GM12878 (cell line): ENCODE measurements at regions not wholly inside any gene's neighbourhood (a gene's known extent, or its start where the extent isn't known, plus 50 kb on each side); places are given as distances from the start of the nearest gene placed in this dataset.

ENCODE experiments used
- ATAC-seq: fragments of 200-7000 bp; cut with Tn5 transposase; 3 replicates; pipeline ENCODE4 v1.9.1; 2020; ENCODE audit warnings: mild to moderate bottlenecking, moderate library complexity
- BruUV-seq: library from RNA; stranded (reverse); fragments of 400-500 nt; replicated peaks from 2 replicates; lab custom pipeline; 2021; lab: Mats Ljungman, UMichigan
- CTCF ChIA-PET: fragments of 300-600 bp; sonication (Branson Sonifier 250); formaldehyde crosslinking; extraction: SDS; loops from one replicate; lab custom pipeline; 2021; ENCODE audit warnings: inconsistent platforms; lab: Yijun Ruan, JAX
- POLR2A ChIA-PET: fragments of 350-600 bp; formaldehyde crosslinking; extraction: SDS; loops from one replicate; lab custom pipeline; 2021; ENCODE audit warnings: inconsistent platforms; lab: Charles Lee
- RAD21 ChIA-PET: fragments of 300-600 bp; sonication (Branson Sonifier 250); formaldehyde crosslinking; loops from one replicate; lab custom pipeline; 2023; ENCODE audit warnings: antibody characterized with exemption; ENCODE audit not compliant: unreplicated experiment; lab: Charles Lee
- SMC1A ChIA-PET: fragments of 300-600 bp; sonication (Branson Sonifier 250); formaldehyde crosslinking; loops from one replicate; lab custom pipeline; 2023; ENCODE audit not compliant: unreplicated experiment, uncharacterized antibody; lab: Charles Lee
- DNase-seq: peaks from one replicate; pipeline ENCODE4 v3.0.0-alpha.2; 2011; ENCODE audit warnings: low read depth, low spot score
- FAIRE-seq: peaks from 3 replicates; lab custom pipeline; 2011; peaks lifted over from hg19 to GRCh38; lab: Jason Lieb, UNC
- H2AFZ ChIP-seq: 2 replicates; pipeline ENCODE4 v1.6.0; 2011; ENCODE audit warnings: low read depth, low read length, control low read depth; ENCODE audit not compliant: control insufficient read depth
- H3K27ac ChIP-seq: 2 replicates; pipeline ENCODE4 v1.5.1; 2011; ENCODE audit warnings: control low read depth; ENCODE audit not compliant: control insufficient read depth, insufficient read depth
- H3K27me3 ChIP-seq, 2 experiments: replicated peaks in 1 of 2; 2 replicates each; pipeline versions ENCODE4 v1.6.0 to v1.6.1; 2011; ENCODE audit warnings: low read length in 1 of 2; ENCODE audit not compliant: control insufficient read depth in 2 of 2, insufficient read depth in 2 of 2
- H3K36me3 ChIP-seq, 2 experiments: 2 replicates each; pipeline ENCODE4 v1.5.1; 2011; ENCODE audit warnings: low read length in 1 of 2; ENCODE audit not compliant: control insufficient read depth in 2 of 2, insufficient read depth in 2 of 2
- H3K4me1 ChIP-seq: 2 replicates; pipeline ENCODE4 v1.6.1; 2011; ENCODE audit warnings: mild to moderate bottlenecking, low read length, moderate library complexity, mixed read lengths; ENCODE audit not compliant: control insufficient read depth, insufficient read depth
- H3K4me2 ChIP-seq: 2 replicates; pipeline ENCODE4 v1.6.0; 2011; ENCODE audit warnings: control low read depth; ENCODE audit not compliant: control insufficient read depth, insufficient read depth
- H3K4me3 ChIP-seq: fragments of 200-600 bp; sonication (generic); 2 replicates; pipeline ENCODE4 v1.5.1; 2016
- H3K79me2 ChIP-seq: 2 replicates; pipeline ENCODE4 v1.6.0; 2011; ENCODE audit warnings: low read length; ENCODE audit not compliant: control insufficient read depth, insufficient read depth
- H3K9ac ChIP-seq: 2 replicates; pipeline ENCODE4 v1.8.0; 2011; ENCODE audit warnings: low read length, control low read depth, mixed read lengths; ENCODE audit not compliant: control insufficient read depth, insufficient read depth
- H3K9me3 ChIP-seq: replicated peaks from 3 replicates; pipeline ENCODE4 v1.5.1; 2011; ENCODE audit warnings: mild to moderate bottlenecking, low read length; ENCODE audit not compliant: control insufficient read depth, insufficient read depth
- H4K20me1 ChIP-seq: 2 replicates; pipeline ENCODE4 v1.6.0; 2011; ENCODE audit not compliant: control insufficient read depth, insufficient read depth
- ATF3 ChIP-seq: IDR thresholded peaks from 2 replicates; pipeline ENCODE4 v1.6.1; 2011; ENCODE audit warnings: low read depth, mild to moderate bottlenecking, low read length, moderate library complexity, borderline replicate concordance; ENCODE audit errors: extremely low read depth
- CBX3 ChIP-seq: fragments of 200-600 bp; sonication (generic); IDR thresholded peaks from 2 replicates; pipeline ENCODE4 v1.6.1; 2016; ENCODE audit warnings: low read depth, borderline replicate concordance
- CHD1 ChIP-seq: IDR thresholded peaks from 2 replicates; pipeline ENCODE4 v1.6.1; 2012; ENCODE audit warnings: low read depth, low read length, improper control_type of control experiment
- EGR1 ChIP-seq, 2 experiments: IDR thresholded peaks; 1 replicate in 1 of 2; 2 replicates in 1 of 2; pipeline ENCODE4 v1.6.1; 2011 to 2012; ENCODE audit warnings: low read depth in 2 of 2, low read length in 2 of 2, borderline replicate concordance in 1 of 2, mild to moderate bottlenecking in 1 of 2, moderate library complexity in 1 of 2
- ELK1 ChIP-seq: IDR thresholded peaks from 2 replicates; pipeline ENCODE4 v1.6.1; 2012; ENCODE audit warnings: low read depth, low read length, improper control_type of control experiment
- FOS ChIP-seq: IDR thresholded peaks from 3 replicates; pipeline ENCODE4 v1.6.1; 2011; ENCODE audit warnings: borderline replicate concordance; ENCODE audit not compliant: insufficient read length; ENCODE audit errors: extremely low read depth
- GABPA ChIP-seq: IDR thresholded peaks from 2 replicates; pipeline ENCODE4 v1.6.1; 2014; ENCODE audit warnings: antibody characterized with exemption, low read depth, mild to moderate bottlenecking, inconsistent platforms
- HDGF ChIP-seq: fragments of 450-650 bp; IDR thresholded peaks from 2 replicates; pipeline ENCODE4 v1.6.1; 2016; ENCODE audit warnings: antibody characterized with exemption
- IKZF2 ChIP-seq, 2 experiments: fragments of 450-650 bp; IDR thresholded peaks; 2 replicates each; pipeline ENCODE4 v1.6.1; 2017; ENCODE audit warnings: mild to moderate bottlenecking in 2 of 2, moderate library complexity in 2 of 2
- IRF3 ChIP-seq: fragments of 450-650 bp; IDR thresholded peaks from 2 replicates; pipeline ENCODE4 v1.6.1; 2014; ENCODE audit warnings: mild to moderate bottlenecking
- JUND ChIP-seq: IDR thresholded peaks from 2 replicates; pipeline ENCODE4 v1.6.1; 2012; ENCODE audit warnings: low read depth, mild to moderate bottlenecking, low read length, improper control_type of control experiment, moderate library complexity
- MTA3 ChIP-seq: IDR thresholded peaks from 2 replicates; pipeline ENCODE4 v1.6.1; 2012; ENCODE audit warnings: low read length, inconsistent platforms, borderline replicate concordance
- NFXL1 ChIP-seq: fragments of 450-650 bp; IDR thresholded peaks from 2 replicates; pipeline ENCODE4 v1.6.1; 2017; ENCODE audit warnings: antibody characterized with exemption, mild to moderate bottlenecking, borderline replicate concordance
- NR2F1 ChIP-seq: fragments of 450-650 bp; conservative IDR thresholded peaks from 2 replicates; pipeline ENCODE4 v1.6.1; 2017; ENCODE audit warnings: mild to moderate bottlenecking
- PBX3 ChIP-seq: IDR thresholded peaks from 2 replicates; pipeline ENCODE4 v1.6.1; 2011; ENCODE audit warnings: mild to moderate bottlenecking, low read depth, low read length, moderate library complexity; ENCODE audit not compliant: insufficient replicate concordance
- SKIL ChIP-seq: fragments of 450-650 bp; IDR thresholded peaks from 2 replicates; pipeline ENCODE4 v1.6.1; 2017; ENCODE audit warnings: mild to moderate bottlenecking, low read depth, inconsistent platforms; ENCODE audit not compliant: poor library complexity, severe bottlenecking
- USF1 ChIP-seq: IDR thresholded peaks from 2 replicates; pipeline ENCODE4 v1.6.1; 2011; ENCODE audit warnings: borderline replicate concordance, low read depth, mild to moderate bottlenecking, moderate library complexity, mixed read lengths, low read length; ENCODE audit not compliant: insufficient read depth; ENCODE audit errors: extremely low read length
- ZNF24 ChIP-seq: fragments of 450-650 bp; IDR thresholded peaks from 2 replicates; pipeline ENCODE4 v1.6.1; 2017; ENCODE audit warnings: antibody characterized with exemption, mild to moderate bottlenecking
- WGBS: methylation state at CpG from one replicate; pipeline ENCODE4 v1.1.6; 2016; ENCODE audit warnings: low lambda C conversion rate; ENCODE audit not compliant: insufficient replicate concordance, insufficient coverage; ENCODE audit errors: missing lambda C conversion rate; 5-methylcytosine and 5-hydroxymethylcytosine counted together
- in situ Hi-C: fragments of 300-500 bp; cut with MboI; formaldehyde crosslinking; loops from 9 replicates; pipeline ENCODE4 v1.14.3; 2018; ENCODE audit warnings: mixed read lengths
- intact Hi-C: fragments of 100-400 bp; cut with micrococcal nuclease; formaldehyde crosslinking; loops from one replicate; pipeline ENCODE4 v1.14.2; 2022; ENCODE audit not compliant: unreplicated experiment

- ChIA-PET RAD21 (interaction anchor here (0.8 to 1.7 kb wide), 4 partner anchors 9 to 374 kb away, joined by 3 to 5 read pairs (median 4); partner anchors contain the start of gene RAP2C), POLR2A (no interaction called here), SMC1A (interaction anchor here (0.9 to 2.1 kb wide), 6 partner anchors 10 to 447 kb away, joined by 3 to 10 read pairs (median 4); no protein-coding TSS in a partner anchor), CTCF (interaction anchor here (0.8 to 3.2 kb wide), 5 partner anchors 17 to 775 kb away, joined by 3 to 11 read pairs (median 3); no protein-coding TSS in a partner anchor)
- Histone ChIP-seq H3K36me3 (no peaks in the 10 kb centered on the region), H3K27me3 (no peaks in the 10 kb centered on the region), H3K79me2 (no peaks in the 10 kb centered on the region), H3K9me3 (no peaks in the 10 kb centered on the region), H4K20me1 (no peaks in the 10 kb centered on the region), H2AFZ (no peak overlapping the region), H3K27ac (no peak overlapping the region), H3K4me2 (no peak overlapping the region), H3K4me3 (no peak overlapping the region), H3K4me1 (no peaks in the 10 kb centered on the region), H3K9ac (no peak overlapping the region)
- no TSS peak for BruUV-seq
- intact Hi-C loops, result no loop called here
- ATAC-seq (no peak), DNase-seq (no peak), FAIRE-seq (no peak)
- 29% methylated on average over 2 of the region's 2 CpGs for WGBS
- in situ Hi-C loops, result no loop called here
- TF ChIP-seq EGR1 (IDR thresholded peaks at IDR 0.05; ENCODE audit: borderline replicate concordance in 1 of 2, low read depth in 2 of 2, low read length in 2 of 2) (no peak), IRF3 (no peak), JUND (no peak), USF1 (no peak), CHD1 (no peak), MTA3 (no peak), CBX3 (no peak), NFXL1 (no peak), ZNF24 (no peak), FOS (no peak), GABPA (no peak), PBX3 (no peak), SKIL (no peak), IKZF2 (IDR thresholded peaks at IDR 0.05) (no peak), HDGF (no peak), NR2F1 (no peak), ATF3 (no peak), ELK1 (no peak)
Measured at GRCh38 chrX:131845201-131845600, 177.9 kb upstream of the STK26 start.
